ENCODE measurements at regions not wholly inside any gene's neighbourhood (a gene's known extent, or its start where the extent isn't known, plus 50 kb on each side); places are given as distances from the start of the nearest gene placed in this dataset.
"Not testable (repeated sequence)": the region's sequence is repeated elsewhere in the genome, so short reads cannot be mapped to it uniquely, and the experiment has no call there.

GRCh38 chr2:105510761-105511528, 112.1 kb upstream of the FHL2 start:
- Histone ChIP-seq H3K9me3 (ENCODE audit: control insufficient read depth, insufficient read depth, low read length) (no peaks in the 10 kb centered on the region), H3K4me3 (ENCODE audit: low read depth, low read length) (no peak overlapping the region), H3K4me1 (ENCODE audit: control insufficient read depth, insufficient read depth, low read length) (no peaks in the 10 kb centered on the region), H3K36me3 (ENCODE audit: control insufficient read depth, insufficient read depth, low read length) (no peaks in the 10 kb centered on the region), H3K27me3 (ENCODE audit: control insufficient read depth, insufficient read depth, low read length) (no peaks in the 10 kb centered on the region), H3K9ac (ENCODE audit: low read depth, low read length) (no peak overlapping the region)

DNA sequence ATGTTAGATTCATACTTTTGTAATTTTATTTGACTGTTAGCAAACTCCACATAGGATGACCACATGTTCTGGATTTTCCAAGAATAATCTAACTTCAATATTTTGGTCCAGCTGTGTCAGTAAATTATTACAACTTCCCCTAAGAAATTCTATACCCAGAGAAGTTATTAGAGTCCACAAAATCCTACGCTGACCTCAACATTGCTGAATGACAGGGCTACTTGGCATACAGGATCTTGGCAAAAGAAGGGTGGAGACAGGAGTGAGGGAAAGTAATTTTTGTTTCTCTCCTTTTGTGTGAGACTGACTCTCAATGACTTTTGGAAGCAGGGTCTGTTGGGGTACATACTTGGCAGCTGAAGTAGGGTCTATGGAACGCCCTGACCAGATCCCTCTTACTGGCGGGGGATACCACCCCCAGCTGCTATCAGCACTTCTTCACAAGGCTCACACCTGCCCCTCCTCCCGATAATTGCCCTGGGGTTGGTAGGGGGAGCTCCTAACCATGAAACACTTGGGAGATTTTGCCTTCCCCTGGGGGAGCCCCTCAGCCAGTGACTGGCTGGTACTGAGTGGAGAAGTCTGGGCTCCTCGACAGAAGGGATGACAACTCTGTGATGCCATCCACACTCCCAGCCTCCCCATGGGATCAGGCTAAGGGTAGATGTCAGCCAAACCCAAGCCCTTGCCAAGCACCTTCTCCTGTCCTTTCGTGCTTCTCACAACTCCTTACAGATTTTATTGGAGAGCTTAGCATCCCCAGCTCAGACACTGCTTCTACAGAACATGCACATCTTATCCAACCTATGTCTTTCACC, 110.6 kb upstream of the FHL2 start:
- Histone ChIP-seq H3K4me3 (ENCODE audit: low read depth, low read length) (no peak overlapping the region), H3K4me1 (ENCODE audit: control insufficient read depth, insufficient read depth, low read length) (no peaks in the 10 kb centered on the region), H3K9me3 (ENCODE audit: control insufficient read depth, insufficient read depth, low read length) (no peaks in the 10 kb centered on the region), H3K36me3 (ENCODE audit: control insufficient read depth, insufficient read depth, low read length) (no peaks in the 10 kb centered on the region), H3K9ac (ENCODE audit: low read depth, low read length) (no peak overlapping the region), H3K27me3 (ENCODE audit: control insufficient read depth, insufficient read depth, low read length) (no peaks in the 10 kb centered on the region)

DNA sequence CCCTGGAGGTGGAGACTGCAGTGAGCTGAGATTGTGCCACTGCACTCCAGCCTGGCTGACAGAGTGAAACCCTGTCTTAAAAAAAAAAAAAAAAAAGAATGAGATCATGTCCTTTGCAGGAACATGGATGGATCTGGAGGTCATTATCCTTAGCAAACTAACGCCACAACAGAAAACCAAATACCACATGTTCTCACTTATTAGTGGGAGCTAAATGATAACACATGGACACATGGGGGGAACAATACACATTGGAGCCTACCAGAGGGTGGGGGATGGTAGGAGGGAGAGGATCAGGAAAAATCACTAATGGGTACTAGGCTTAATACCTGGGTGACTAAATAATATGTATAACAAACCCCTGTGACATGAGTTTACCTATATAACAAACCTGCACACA, 108.0 kb upstream of the FHL2 start:
- H3K27me3 ChIP-seq (ENCODE audit: control insufficient read depth, insufficient read depth, low read length); H3K4me1 ChIP-seq (ENCODE audit: control insufficient read depth, insufficient read depth, low read length); H3K4me3 ChIP-seq (ENCODE audit: low read depth, low read length); H3K9me3 ChIP-seq (ENCODE audit: control insufficient read depth, insufficient read depth, low read length); H3K36me3 ChIP-seq (ENCODE audit: control insufficient read depth, insufficient read depth, low read length); H3K9ac ChIP-seq (ENCODE audit: low read depth, low read length): not testable (repeated sequence)

DNA sequence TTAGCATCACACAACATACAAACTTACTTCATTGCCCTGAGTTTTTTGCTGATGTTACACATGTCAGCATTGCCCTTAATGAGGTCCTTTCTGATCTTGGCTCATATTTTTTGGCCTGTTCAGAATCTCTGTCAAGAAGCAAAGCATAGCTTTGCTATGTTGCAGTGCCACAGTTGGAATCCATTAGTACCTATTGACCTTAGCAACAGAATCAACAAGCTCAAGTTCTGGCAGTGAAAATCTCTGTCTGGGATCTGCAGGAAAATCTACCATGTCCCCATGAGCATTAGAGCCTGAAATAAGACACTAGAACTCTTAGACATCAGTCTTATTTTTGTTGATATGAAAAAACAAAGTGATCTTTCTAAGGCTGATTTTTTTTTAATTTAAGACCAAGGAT, 105.6 kb upstream of the FHL2 start:
- no peaks in the 10 kb centered on the region for H3K27me3 ChIP-seq (ENCODE audit: control insufficient read depth, insufficient read depth, low read length)
- H3K4me3 ChIP-seq (ENCODE audit: low read depth, low read length): no peak overlapping the region
- H3K9ac ChIP-seq (ENCODE audit: low read depth, low read length): no peak overlapping the region

GRCh38 chr2:105502625-105503334, 103.9 kb upstream of the FHL2 start:
- Histone ChIP-seq H3K27me3 (ENCODE audit: control insufficient read depth, insufficient read depth, low read length) (no peaks in the 10 kb centered on the region), H3K4me3 (ENCODE audit: low read depth, low read length) (no peak overlapping the region), H3K36me3 (ENCODE audit: control insufficient read depth, insufficient read depth, low read length) (no peaks in the 10 kb centered on the region), H3K9ac (ENCODE audit: low read depth, low read length) (no peak overlapping the region), H3K9me3 (ENCODE audit: control insufficient read depth, insufficient read depth, low read length) (no peaks in the 10 kb centered on the region), H3K4me1 (ENCODE audit: control insufficient read depth, insufficient read depth, low read length) (peaks cover 3% of the 10 kb centered on the region)

More for the DNA sequence above, 105.6 kb upstream of the FHL2 start:
- H3K36me3 ChIP-seq (ENCODE audit: control insufficient read depth, insufficient read depth, low read length): no peaks in the 10 kb centered on the region
- H3K4me1 ChIP-seq (ENCODE audit: control insufficient read depth, insufficient read depth, low read length): peaks cover 3% of the 10 kb centered on the region
- H3K9me3 ChIP-seq (ENCODE audit: control insufficient read depth, insufficient read depth, low read length): no peaks in the 10 kb centered on the region

DNA sequence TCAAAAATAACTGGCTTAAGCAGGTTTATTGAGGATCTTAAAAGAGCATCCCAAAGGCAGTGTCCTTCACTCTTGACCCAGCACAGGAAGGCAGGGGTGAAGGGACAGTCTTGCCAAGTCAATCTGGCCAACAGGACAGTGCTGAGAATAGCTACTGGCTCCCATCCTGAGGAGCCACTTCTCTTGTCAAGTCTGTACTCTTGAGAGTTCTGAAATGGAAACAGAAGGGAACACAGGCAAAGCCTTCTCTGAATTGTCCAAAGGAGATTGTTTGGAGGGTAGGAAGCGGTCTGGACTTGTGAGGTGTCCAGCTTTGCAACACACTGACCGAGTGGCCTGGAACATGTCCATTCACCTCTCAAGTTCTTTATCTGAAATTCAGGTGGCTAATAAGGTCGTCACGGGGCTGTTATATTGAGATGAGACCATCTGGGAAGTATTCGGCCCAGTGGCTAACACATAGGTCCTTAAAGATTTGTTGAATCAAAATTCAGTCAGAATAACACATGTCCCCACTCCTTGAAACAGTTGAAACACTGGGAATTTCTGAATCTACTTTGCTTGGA, 99.5 kb upstream of the FHL2 start:
- H3K36me3 ChIP-seq (ENCODE audit: control insufficient read depth, insufficient read depth, low read length): no peaks in the 10 kb centered on the region
- H3K27me3 ChIP-seq (ENCODE audit: control insufficient read depth, insufficient read depth, low read length): no peaks in the 10 kb centered on the region
- no peaks in the 10 kb centered on the region for H3K9me3 ChIP-seq (ENCODE audit: control insufficient read depth, insufficient read depth, low read length)
- H3K4me3 ChIP-seq (ENCODE audit: low read depth, low read length): no peak overlapping the region
- peaks cover 2% of the 10 kb centered on the region for H3K4me1 ChIP-seq (ENCODE audit: control insufficient read depth, insufficient read depth, low read length)
- H3K9ac ChIP-seq (ENCODE audit: low read depth, low read length): no peak overlapping the region

DNA sequence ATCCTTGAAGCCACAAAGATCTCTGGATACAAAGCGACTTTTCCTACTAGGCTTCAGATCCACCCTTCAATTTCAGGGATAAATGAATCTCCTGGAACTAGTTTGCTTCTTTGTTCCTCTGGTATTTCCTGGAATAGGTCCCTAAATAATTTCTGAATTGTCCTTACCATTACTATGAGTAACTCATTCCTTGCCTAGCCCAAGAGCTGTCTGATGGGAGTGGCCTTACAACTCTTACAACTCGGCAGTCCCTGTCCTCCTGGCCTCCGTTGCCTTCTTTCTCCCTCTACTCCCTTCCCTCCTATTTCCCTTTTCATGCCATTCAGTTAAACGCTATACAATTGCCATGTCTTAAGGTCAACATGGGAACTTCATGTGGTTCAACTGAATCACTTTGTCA, 98.2 kb upstream of the FHL2 start:
- H3K9me3 ChIP-seq (ENCODE audit: control insufficient read depth, insufficient read depth, low read length): no peaks in the 10 kb centered on the region
- no peak overlapping the region for H3K4me3 ChIP-seq (ENCODE audit: low read depth, low read length)
- H3K9ac ChIP-seq (ENCODE audit: low read depth, low read length): no peak overlapping the region
- no peaks in the 10 kb centered on the region for H3K36me3 ChIP-seq (ENCODE audit: control insufficient read depth, insufficient read depth, low read length)
- no peaks in the 10 kb centered on the region for H3K4me1 ChIP-seq (ENCODE audit: control insufficient read depth, insufficient read depth, low read length)
- H3K27me3 ChIP-seq (ENCODE audit: control insufficient read depth, insufficient read depth, low read length): no peaks in the 10 kb centered on the region

- no peaks in the 10 kb centered on the region for H3K27me3 ChIP-seq (ENCODE audit: control insufficient read depth, insufficient read depth, low read length)
- H3K4me3 ChIP-seq (ENCODE audit: low read depth, low read length): no peak overlapping the region
- H3K9me3 ChIP-seq (ENCODE audit: control insufficient read depth, insufficient read depth, low read length): no peaks in the 10 kb centered on the region
- no peaks in the 10 kb centered on the region for H3K36me3 ChIP-seq (ENCODE audit: control insufficient read depth, insufficient read depth, low read length)
- H3K9ac ChIP-seq (ENCODE audit: low read depth, low read length): no peak overlapping the region
- H3K4me1 ChIP-seq (ENCODE audit: control insufficient read depth, insufficient read depth, low read length): no peaks in the 10 kb centered on the region
Measured at GRCh38 chr2:105496271-105496670, 97.4 kb upstream of the FHL2 start.

DNA sequence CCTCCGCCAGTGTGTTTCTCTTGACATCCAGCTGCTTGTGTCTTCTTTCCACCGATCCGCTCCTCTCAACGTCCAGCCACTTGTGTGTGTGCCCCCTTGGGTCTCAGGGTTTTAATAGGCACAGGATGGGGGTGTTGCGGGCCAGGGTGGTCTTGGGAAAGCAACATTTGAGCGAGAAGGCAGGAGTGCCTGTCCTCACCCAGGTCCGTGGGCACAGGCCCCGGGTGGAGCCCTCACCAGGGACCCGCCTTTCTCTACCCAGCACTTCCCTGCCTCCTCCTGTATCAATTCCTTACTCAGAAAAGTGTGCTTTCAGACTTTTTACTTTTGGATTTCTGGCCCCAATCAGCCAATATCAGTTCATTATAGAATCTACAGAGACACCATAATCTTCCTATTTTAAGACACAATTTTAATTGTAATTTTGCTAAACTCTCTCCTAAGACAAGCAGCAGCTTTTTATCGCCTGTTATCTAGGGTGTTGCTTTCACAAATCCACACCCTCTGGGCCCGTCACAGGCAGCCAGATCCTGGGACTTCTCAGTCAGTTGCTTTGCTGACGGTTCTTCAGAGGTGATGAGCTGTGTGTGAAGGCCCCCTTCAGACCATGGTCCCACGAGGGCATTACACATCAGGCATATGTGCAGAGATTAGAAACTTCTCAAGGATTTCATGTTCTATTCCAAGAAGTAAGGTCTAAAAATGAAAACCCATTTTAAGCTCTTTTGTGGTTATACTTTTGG, 96.0 kb upstream of the FHL2 start:
- Histone ChIP-seq H3K9me3 (ENCODE audit: control insufficient read depth, insufficient read depth, low read length) (no peaks in the 10 kb centered on the region), H3K36me3 (ENCODE audit: control insufficient read depth, insufficient read depth, low read length) (no peaks in the 10 kb centered on the region), H3K9ac (ENCODE audit: low read depth, low read length) (no peak overlapping the region), H3K4me1 (ENCODE audit: control insufficient read depth, insufficient read depth, low read length) (no peaks in the 10 kb centered on the region), H3K4me3 (ENCODE audit: low read depth, low read length) (no peak overlapping the region), H3K27me3 (ENCODE audit: control insufficient read depth, insufficient read depth, low read length) (no peaks in the 10 kb centered on the region)

DNA sequence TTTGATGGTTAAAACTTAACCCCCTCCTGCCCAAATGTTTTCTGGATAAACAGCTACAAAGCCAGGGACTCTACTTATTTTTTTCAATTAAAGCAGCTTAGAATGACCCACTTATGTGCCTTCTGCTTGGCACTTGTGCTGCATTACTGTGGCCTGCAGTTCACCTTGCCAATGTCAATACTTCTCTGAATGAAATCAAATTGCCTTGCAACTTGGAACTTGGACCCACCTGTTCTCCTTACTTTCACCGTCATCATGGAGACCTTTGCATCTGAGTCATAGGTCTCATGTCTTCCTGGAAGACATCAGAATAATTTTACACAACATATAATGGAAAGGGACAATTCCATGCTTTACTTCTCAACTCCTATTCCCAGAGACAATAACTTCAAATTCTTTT, 92.1 kb upstream of the FHL2 start:
- H3K4me1 ChIP-seq (ENCODE audit: control insufficient read depth, insufficient read depth, low read length): no peaks in the 10 kb centered on the region
- H3K4me3 ChIP-seq (ENCODE audit: low read depth, low read length): no peak overlapping the region
- H3K27me3 ChIP-seq (ENCODE audit: control insufficient read depth, insufficient read depth, low read length): no peaks in the 10 kb centered on the region
- H3K9me3 ChIP-seq (ENCODE audit: control insufficient read depth, insufficient read depth, low read length): no peaks in the 10 kb centered on the region
- H3K9ac ChIP-seq (ENCODE audit: low read depth, low read length): no peak overlapping the region
- no peaks in the 10 kb centered on the region for H3K36me3 ChIP-seq (ENCODE audit: control insufficient read depth, insufficient read depth, low read length)

- no peaks in the 10 kb centered on the region for H3K36me3 ChIP-seq (ENCODE audit: control insufficient read depth, insufficient read depth, low read length)
- no peak overlapping the region for H3K4me3 ChIP-seq (ENCODE audit: low read depth, low read length)
- H3K9ac ChIP-seq (ENCODE audit: low read depth, low read length): no peak overlapping the region
- no peaks in the 10 kb centered on the region for H3K27me3 ChIP-seq (ENCODE audit: control insufficient read depth, insufficient read depth, low read length)
- H3K9me3 ChIP-seq (ENCODE audit: control insufficient read depth, insufficient read depth, low read length): no peaks in the 10 kb centered on the region
- H3K4me1 ChIP-seq (ENCODE audit: control insufficient read depth, insufficient read depth, low read length): no peaks in the 10 kb centered on the region
Measured at GRCh38 chr2:105490204-105490603, 91.4 kb upstream of the FHL2 start.

Data from iPS-15b (cell line).